HAP-1 (cell line): ENCODE measurements at regions not wholly inside any gene's neighbourhood (a gene's known extent, or its start where the extent isn't known, plus 50 kb on each side); places are given as distances from the start of the nearest gene placed in this dataset.

Experiments
- DNase-seq, 2 experiments: peaks; one replicate each; pipeline ENCODE4 v3.0.0-alpha.2; 2016 to 2020; ENCODE audit warnings: low spot score in 2 of 2
- H3K27me3 ChIP-seq: fragments of 250-450 bp; sonication (Bioruptor Pico); 2 replicates; pipeline ENCODE4 v1.5.1; 2020; ENCODE audit warnings: low read depth, mild to moderate bottlenecking, moderate library complexity
- H3K36me3 ChIP-seq: fragments of 250-450 bp; sonication (Bioruptor Pico); replicated peaks from 2 replicates; pipeline ENCODE4 v1.5.1; 2020; ENCODE audit warnings: mild to moderate bottlenecking
- H3K4me1 ChIP-seq: fragments of 250-450 bp; sonication (Bioruptor Pico); 2 replicates; pipeline ENCODE4 v1.5.1; 2020; ENCODE audit warnings: mild to moderate bottlenecking
- H3K4me3 ChIP-seq: fragments of 250-450 bp; sonication (Bioruptor Pico); 2 replicates; pipeline ENCODE4 v1.5.1; 2020; ENCODE audit warnings: mild to moderate bottlenecking, moderate library complexity
- H3K9me3 ChIP-seq: fragments of 250-450 bp; sonication (Bioruptor Pico); 2 replicates; pipeline ENCODE4 v1.5.1; 2020; ENCODE audit warnings: mild to moderate bottlenecking, moderate library complexity
- in situ Hi-C: fragments of 300-500 bp; cut with MboI; formaldehyde crosslinking; loops from 3 replicates; pipeline ENCODE4 v1.14.3; 2020; ENCODE audit warnings: low sequenced_read_pairs, inconsistent platforms, mixed read lengths

GRCh38 chr16:73347500-73348375 lies 299.8 kb upstream of the ZFHX3 start:
- H3K27me3 ChIP-seq: peaks cover 2% of the 10 kb centered on the region
- no peak overlapping the region for H3K4me3 ChIP-seq
- H3K4me1 ChIP-seq: no peaks in the 10 kb centered on the region
- H3K36me3 ChIP-seq: no peaks in the 10 kb centered on the region
- no peaks in the 10 kb centered on the region for H3K9me3 ChIP-seq
- DNase-seq: no peak
- in situ Hi-C loops: no loop called here

GRCh38 chr16:73339821-73340220 lies 291.9 kb upstream of the ZFHX3 start:
- Histone ChIP-seq H3K9me3 (no peaks in the 10 kb centered on the region), H3K27me3 (no peaks in the 10 kb centered on the region; the same call in none of the 2 replicates), H3K4me3 (no peak overlapping the region), H3K36me3 (no peaks in the 10 kb centered on the region), H3K4me1 (no peaks in the 10 kb centered on the region)
- in situ Hi-C loops: no loop called here
- DNase-seq: no peak

- Histone ChIP-seq H3K4me1 (no peaks in the 10 kb centered on the region), H3K27me3 (no peaks in the 10 kb centered on the region), H3K4me3 (no peak overlapping the region), H3K9me3 (no peaks in the 10 kb centered on the region), H3K36me3 (no peaks in the 10 kb centered on the region)
- no peak for DNase-seq
- in situ Hi-C loops: no loop called here
These were observed 289.7 kb upstream of the ZFHX3 start for GRCh38 chr16:73337373-73338296.

- in situ Hi-C loops: no loop called here
- Histone ChIP-seq H3K4me3 (no peak overlapping the region), H3K27me3 (no peaks in the 10 kb centered on the region), H3K4me1 (peaks cover 8% of the 10 kb centered on the region), H3K9me3 (no peaks in the 10 kb centered on the region), H3K36me3 (no peaks in the 10 kb centered on the region)
- peak; percentile 68 for DNase-seq
These were observed 281.7 kb upstream of the ZFHX3 start for GRCh38 chr16:73329358-73330286.

- H3K27me3 ChIP-seq: no peaks in the 10 kb centered on the region
These were observed 279.0 kb upstream of the ZFHX3 start for GRCh38 chr16:73326770-73327470.

GRCh38 chr16:73326221-73326620 lies 278.3 kb upstream of the ZFHX3 start:
- Histone ChIP-seq H3K4me1 (peaks cover 8% of the 10 kb centered on the region), H3K36me3 (no peaks in the 10 kb centered on the region), H3K9me3 (no peaks in the 10 kb centered on the region), H3K27me3 (no peaks in the 10 kb centered on the region), H3K4me3 (no peak overlapping the region)
- in situ Hi-C loops: no loop called here
- no peak for DNase-seq

More at GRCh38 chr16:73326770-73327470, 279.0 kb upstream of the ZFHX3 start:
- H3K36me3 ChIP-seq: no peaks in the 10 kb centered on the region
- H3K4me3 ChIP-seq: no peak overlapping the region
- in situ Hi-C loops: no loop called here
- peaks cover 8% of the 10 kb centered on the region for H3K4me1 ChIP-seq
- no peak for DNase-seq
- H3K9me3 ChIP-seq: no peaks in the 10 kb centered on the region

GRCh38 chr16:73323880-73324279 lies 276.0 kb upstream of the ZFHX3 start:
- Histone ChIP-seq H3K27me3 (peaks cover 2% of the 10 kb centered on the region; the same call in 1 of the 2 replicates), H3K9me3 (no peaks in the 10 kb centered on the region), H3K4me3 (no peak overlapping the region), H3K4me1 (no peaks in the 10 kb centered on the region), H3K36me3 (no peaks in the 10 kb centered on the region)
- in situ Hi-C loops: no loop called here
- DNase-seq: no peak

- Histone ChIP-seq H3K36me3 (no peaks in the 10 kb centered on the region), H3K4me3 (no peak overlapping the region), H3K27me3 (peaks cover 2% of the 10 kb centered on the region; the same call in 1 of the 2 replicates), H3K4me1 (no peaks in the 10 kb centered on the region), H3K9me3 (no peaks in the 10 kb centered on the region)
- in situ Hi-C loops: no loop called here
- no peak for DNase-seq
These were observed 274.9 kb upstream of the ZFHX3 start for GRCh38 chr16:73322856-73323255.

- Histone ChIP-seq H3K36me3 (no peaks in the 10 kb centered on the region), H3K27me3 (peaks cover 2% of the 10 kb centered on the region; the same call in 1 of the 2 replicates), H3K4me1 (no peaks in the 10 kb centered on the region), H3K9me3 (no peaks in the 10 kb centered on the region), H3K4me3 (no peak overlapping the region)
- in situ Hi-C loops: no loop called here
- DNase-seq: no peak
These were observed 273.9 kb upstream of the ZFHX3 start for GRCh38 chr16:73321853-73322252.

- in situ Hi-C loops: no loop called here
- Histone ChIP-seq H3K4me3 (no peak overlapping the region), H3K9me3 (no peaks in the 10 kb centered on the region), H3K4me1 (no peaks in the 10 kb centered on the region), H3K36me3 (no peaks in the 10 kb centered on the region), H3K27me3 (peaks cover 2% of the 10 kb centered on the region; the same call in 1 of the 2 replicates)
- peak in 1 of 2 experiments; percentile 33 for DNase-seq
These were observed 271.8 kb upstream of the ZFHX3 start for GRCh38 chr16:73319737-73320136.

- peaks cover 2% of the 10 kb centered on the region; the same call in 1 of the 2 replicates for H3K27me3 ChIP-seq
- DNase-seq: no peak
- no peak overlapping the region for H3K4me3 ChIP-seq
- no peaks in the 10 kb centered on the region for H3K4me1 ChIP-seq
- in situ Hi-C loops: no loop called here
- H3K9me3 ChIP-seq: no peaks in the 10 kb centered on the region
- no peaks in the 10 kb centered on the region for H3K36me3 ChIP-seq
These were observed 271.3 kb upstream of the ZFHX3 start for GRCh38 chr16:73319261-73319660.

- H3K27me3 ChIP-seq: peaks cover 2% of the 10 kb centered on the region; the same call in 1 of the 2 replicates
- no peak overlapping the region for H3K4me3 ChIP-seq
- DNase-seq: no peak
- in situ Hi-C loops: no loop called here
- no peaks in the 10 kb centered on the region for H3K4me1 ChIP-seq
- no peaks in the 10 kb centered on the region for H3K9me3 ChIP-seq
- H3K36me3 ChIP-seq: no peaks in the 10 kb centered on the region
These were observed 269.5 kb upstream of the ZFHX3 start for GRCh38 chr16:73317321-73317857.
